SH-SY5Y (cell line): ENCODE measurements at regions not wholly inside any gene's neighbourhood (a gene's known extent, or its start where the extent isn't known, plus 50 kb on each side); places are given as distances from the start of the nearest gene placed in this dataset.

Source experiments
- GATA2 ChIP-seq: IDR thresholded peaks from 2 replicates; pipeline ENCODE4 v1.6.1; 2011; ENCODE audit warnings: mild to moderate bottlenecking, low read depth, low read length
- GATA3 ChIP-seq: IDR thresholded peaks from 2 replicates; pipeline ENCODE4 v1.6.1; 2011; ENCODE audit warnings: low read depth, mild to moderate bottlenecking, low read length, moderate library complexity

DNA sequence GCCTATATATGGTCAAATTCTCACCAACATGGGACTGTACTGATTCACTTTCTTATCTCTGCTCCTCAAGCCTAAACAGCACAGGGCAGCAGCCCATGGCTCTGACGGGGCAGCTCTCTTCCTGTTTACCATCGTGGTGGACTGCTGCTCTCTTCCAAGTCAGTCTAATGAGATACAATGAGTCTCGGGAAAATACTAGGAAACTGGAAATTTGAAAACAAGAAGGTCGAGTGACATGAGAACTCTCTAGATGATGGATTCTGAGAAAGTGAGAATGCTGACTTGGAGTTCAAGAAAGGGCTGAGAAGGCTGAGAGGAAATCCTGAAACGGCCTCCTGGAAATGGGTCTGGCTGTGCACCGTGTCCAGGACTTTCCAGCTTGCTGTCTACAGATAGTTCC is 122.8 kb upstream of the ARGLU1 start:
- TF ChIP-seq GATA2 (no peak), GATA3 (no peak)
